ACC112 (cell line): ENCODE measurements at regions not wholly inside any gene's neighbourhood (a gene's known extent, or its start where the extent isn't known, plus 50 kb on each side); places are given as distances from the start of the nearest gene placed in this dataset.

Source experiments
- H2AFZ ChIP-seq: fragments of 200-600 bp; sonication (generic); one replicate; pipeline ENCODE4 v1.6.0; 2017; ENCODE audit warnings: antibody characterized with exemption, low read length; ENCODE audit not compliant: unreplicated experiment
- H3K27ac ChIP-seq: fragments of 200-600 bp; sonication (generic); 2 replicates; pipeline ENCODE4 v1.5.1; 2014; ENCODE audit warnings: low read depth, mild to moderate bottlenecking, antibody characterized with exemption, low read length, moderate library complexity
- H3K27me3 ChIP-seq: fragments of 200-600 bp; sonication (generic); 2 replicates; pipeline ENCODE4 v1.6.1; 2014; ENCODE audit warnings: mild to moderate bottlenecking, antibody characterized with exemption, low read length, moderate library complexity, mixed read lengths; ENCODE audit not compliant: insufficient read depth
- H3K36me3 ChIP-seq: fragments of 200-600 bp; sonication (generic); 2 replicates; pipeline ENCODE4 v1.6.1; 2016; ENCODE audit warnings: mild to moderate bottlenecking, antibody characterized with exemption, low read length, moderate library complexity, mixed read lengths; ENCODE audit not compliant: insufficient read depth
- H3K4me1 ChIP-seq: fragments of 200-600 bp; sonication (generic); one replicate; pipeline ENCODE4 v1.6.1; 2016; ENCODE audit warnings: low read length, mixed read lengths; ENCODE audit not compliant: insufficient read depth, unreplicated experiment, control insufficient read depth
- H3K4me3 ChIP-seq: fragments of 200-600 bp; sonication (generic); 2 replicates; pipeline ENCODE4 v1.5.1; 2014; ENCODE audit warnings: mild to moderate bottlenecking, low read depth, low read length
- H3K79me2 ChIP-seq: fragments of 200-600 bp; sonication (generic); one replicate; pipeline ENCODE4 v1.6.0; 2016; ENCODE audit warnings: low read length; ENCODE audit not compliant: control insufficient read depth, unreplicated experiment, insufficient read depth

GRCh38 chr18:61172624-61173023 lies 160.6 kb upstream of the CDH20 start:
- Histone ChIP-seq H3K27ac (no peak overlapping the region), H3K4me1 (no peaks in the 10 kb centered on the region), H3K27me3 (peaks cover 7% of the 10 kb centered on the region), H2AFZ (no peak overlapping the region), H3K79me2 (no peaks in the 10 kb centered on the region), H3K4me3 (no peak overlapping the region), H3K36me3 (no peaks in the 10 kb centered on the region)

GRCh38 chr18:61173554-61173953 lies 159.7 kb upstream of the CDH20 start:
- Histone ChIP-seq H3K79me2 (no peaks in the 10 kb centered on the region), H3K27me3 (peaks cover 7% of the 10 kb centered on the region), H3K4me3 (no peak overlapping the region), H3K36me3 (no peaks in the 10 kb centered on the region), H2AFZ (no peak overlapping the region), H3K27ac (no peak overlapping the region), H3K4me1 (no peaks in the 10 kb centered on the region)

- H3K4me3 ChIP-seq, result no peak overlapping the region
- H3K79me2 ChIP-seq, result no peaks in the 10 kb centered on the region
- H3K4me1 ChIP-seq, result no peaks in the 10 kb centered on the region
- H3K27ac ChIP-seq, result no peak overlapping the region
- H3K36me3 ChIP-seq, result no peaks in the 10 kb centered on the region
- H3K27me3 ChIP-seq, result peaks cover 8% of the 10 kb centered on the region
- no peak overlapping the region for H2AFZ ChIP-seq
Observed at GRCh38 chr18:61183798-61184197, 149.4 kb upstream of the CDH20 start.

DNA sequence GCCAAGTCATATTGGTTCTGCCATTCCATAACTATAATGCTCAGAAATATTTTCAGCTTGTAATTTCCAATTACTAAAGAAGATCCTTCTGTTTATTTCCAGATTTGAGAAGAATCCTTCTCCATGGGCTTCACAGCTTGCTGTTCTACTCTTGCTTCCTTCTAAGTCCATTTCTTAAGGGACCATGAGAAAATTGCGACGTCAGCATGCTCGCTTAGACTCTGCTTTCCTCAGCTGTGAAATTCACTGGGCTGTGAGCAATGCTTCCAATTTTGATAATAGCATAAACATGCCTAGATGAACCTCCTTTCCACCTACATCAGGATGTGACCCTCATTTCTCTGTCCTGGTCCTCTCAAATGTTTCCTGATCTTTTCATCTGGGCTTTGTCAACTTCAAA lies 145.3 kb upstream of the CDH20 start:
- H3K79me2 ChIP-seq, result no peaks in the 10 kb centered on the region

DNA sequence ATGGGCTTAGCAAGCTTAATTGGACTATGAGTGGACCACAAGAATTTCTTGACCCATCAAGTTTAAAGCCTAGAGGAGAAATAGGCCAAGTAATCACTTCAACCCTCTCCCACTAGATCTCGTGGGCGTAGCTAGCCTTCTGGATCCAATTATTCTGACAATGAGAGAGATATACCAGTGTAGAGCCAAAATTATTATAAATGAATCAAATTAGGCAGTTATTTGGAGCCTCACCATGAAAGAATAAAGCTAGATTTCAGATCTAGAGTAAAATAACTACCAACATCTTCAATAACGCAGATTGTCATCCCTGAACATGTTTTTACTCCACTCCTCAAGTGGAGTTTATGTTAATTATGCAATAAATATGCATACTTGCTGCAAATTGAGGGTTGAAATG lies 143.9 kb upstream of the CDH20 start:
- Histone ChIP-seq H3K79me2 (no peaks in the 10 kb centered on the region), H3K4me1 (no peaks in the 10 kb centered on the region), H2AFZ (no peak overlapping the region), H3K4me3 (no peak overlapping the region), H3K27ac (no peak overlapping the region), H3K36me3 (no peaks in the 10 kb centered on the region), H3K27me3 (peaks cover 14% of the 10 kb centered on the region)

More for the DNA sequence above, 145.3 kb upstream of the CDH20 start:
- Histone ChIP-seq H3K27ac (no peak overlapping the region), H2AFZ (no peak overlapping the region), H3K4me3 (no peak overlapping the region), H3K27me3 (peaks cover 14% of the 10 kb centered on the region), H3K4me1 (no peaks in the 10 kb centered on the region), H3K36me3 (no peaks in the 10 kb centered on the region)

DNA sequence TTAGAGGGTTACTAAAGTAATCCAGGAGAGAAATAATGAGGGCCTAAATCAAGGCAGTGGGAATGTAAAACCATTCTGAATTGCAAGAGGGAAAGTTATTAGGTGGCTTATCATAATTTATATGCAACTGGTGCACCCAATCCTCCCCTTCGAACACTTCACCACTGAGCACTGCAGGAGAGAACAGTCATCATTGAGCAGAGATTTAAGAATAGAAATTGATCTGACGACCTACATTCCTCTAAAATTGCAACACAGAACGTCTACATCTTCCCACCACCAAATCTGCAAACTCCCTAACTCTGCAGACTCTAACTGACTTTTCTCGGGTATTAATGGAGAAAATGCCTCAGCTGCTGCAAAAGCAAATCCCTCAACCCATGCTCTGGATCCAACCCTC lies 138.5 kb upstream of the CDH20 start:
- Histone ChIP-seq H3K4me3 (no peak overlapping the region), H3K36me3 (no peaks in the 10 kb centered on the region), H2AFZ (no peak overlapping the region), H3K79me2 (no peaks in the 10 kb centered on the region), H3K4me1 (peaks cover 12% of the 10 kb centered on the region), H3K27me3 (no peaks in the 10 kb centered on the region), H3K27ac (no peak overlapping the region)

GRCh38 chr18:61196750-61197149 lies 136.5 kb upstream of the CDH20 start:
- no peaks in the 10 kb centered on the region for H3K79me2 ChIP-seq
- no peak overlapping the region for H2AFZ ChIP-seq
- H3K4me3 ChIP-seq, result no peak overlapping the region
- H3K27ac ChIP-seq, result no peak overlapping the region
- H3K36me3 ChIP-seq, result no peaks in the 10 kb centered on the region
- no peaks in the 10 kb centered on the region for H3K27me3 ChIP-seq
- peaks cover 15% of the 10 kb centered on the region for H3K4me1 ChIP-seq

DNA sequence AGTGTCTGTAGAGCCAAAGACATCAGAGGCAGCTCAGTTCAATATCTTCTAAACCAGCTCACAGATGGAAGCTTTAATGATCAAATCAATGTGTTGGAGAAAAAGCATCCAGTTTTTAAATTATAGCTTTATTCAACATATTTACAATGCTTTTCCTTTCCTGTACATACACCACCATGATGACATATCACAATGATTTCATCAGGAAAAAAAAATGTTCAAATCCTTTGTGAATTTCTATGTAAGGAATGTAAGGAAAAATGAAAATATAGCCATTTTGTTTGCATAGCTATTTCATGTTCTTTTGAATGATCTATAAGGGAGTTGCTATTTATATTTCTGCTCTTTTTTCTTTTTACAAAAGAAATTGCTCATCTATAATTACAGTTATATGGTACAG lies 134.7 kb upstream of the CDH20 start:
- H2AFZ ChIP-seq, result no peak overlapping the region
- H3K27me3 ChIP-seq, result no peaks in the 10 kb centered on the region
- peaks cover 18% of the 10 kb centered on the region for H3K4me1 ChIP-seq
- no peak overlapping the region for H3K27ac ChIP-seq
- H3K4me3 ChIP-seq, result no peak overlapping the region
- H3K79me2 ChIP-seq, result no peaks in the 10 kb centered on the region
- no peaks in the 10 kb centered on the region for H3K36me3 ChIP-seq

- H2AFZ ChIP-seq, result no peak overlapping the region
- H3K4me3 ChIP-seq, result no peak overlapping the region
- H3K27ac ChIP-seq, result no peak overlapping the region
- H3K36me3 ChIP-seq, result no peaks in the 10 kb centered on the region
- peaks cover 21% of the 10 kb centered on the region for H3K4me1 ChIP-seq
- no peaks in the 10 kb centered on the region for H3K27me3 ChIP-seq
- H3K79me2 ChIP-seq, result no peaks in the 10 kb centered on the region
Observed at GRCh38 chr18:61199171-61199848, 133.9 kb upstream of the CDH20 start.

- Histone ChIP-seq H2AFZ (no peak overlapping the region), H3K4me1 (peaks cover 21% of the 10 kb centered on the region), H3K4me3 (no peak overlapping the region), H3K79me2 (no peaks in the 10 kb centered on the region), H3K27ac (no peak overlapping the region), H3K36me3 (no peaks in the 10 kb centered on the region), H3K27me3 (no peaks in the 10 kb centered on the region)
Observed at GRCh38 chr18:61201511-61201910, 131.7 kb upstream of the CDH20 start.

DNA sequence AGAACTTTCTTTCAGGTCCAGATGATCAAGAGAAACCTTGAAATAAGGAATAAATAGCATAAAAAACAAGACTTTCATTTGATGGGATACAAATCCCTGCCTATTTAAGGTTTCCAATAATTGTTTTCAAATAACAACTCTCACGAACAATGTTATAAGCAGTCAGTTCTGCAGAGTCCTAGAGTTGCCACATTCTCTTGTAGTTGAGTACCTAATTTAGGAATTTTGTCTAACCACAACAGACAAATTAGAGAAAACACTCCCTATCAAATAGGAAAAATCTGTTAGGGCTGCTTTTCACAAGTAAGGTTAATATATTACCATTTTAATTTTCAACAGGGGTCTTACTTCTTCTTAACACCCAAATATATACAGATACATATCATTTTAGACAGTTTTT lies 130.1 kb upstream of the CDH20 start:
- H3K27ac ChIP-seq, result no peak overlapping the region
- H3K4me1 ChIP-seq, result peaks cover 21% of the 10 kb centered on the region

More for the DNA sequence above, 130.1 kb upstream of the CDH20 start:
- Histone ChIP-seq H2AFZ (no peak overlapping the region), H3K79me2 (no peaks in the 10 kb centered on the region), H3K27me3 (no peaks in the 10 kb centered on the region), H3K36me3 (no peaks in the 10 kb centered on the region), H3K4me3 (no peak overlapping the region)
